Body of pancreas (tissue), 4 donors: ENCODE measurements at regions not wholly inside any gene's neighbourhood (a gene's known extent, or its start where the extent isn't known, plus 50 kb on each side); places are given as distances from the start of the nearest gene placed in this dataset. TPM values are rescaled to one million over a fixed set of nuclear protein-coding genes. Genes with fewer than 3 reads are reported as not detected.

ENCODE experiments used
- ATAC-seq: fragments of 150-250 bp; one replicate; pipeline ENCODE4 v1.9.1; 2016
- DNase-seq, 4 donors: peaks; one replicate each; pipeline ENCODE4 v3.0.0-alpha.2; 2019
- H3K27ac ChIP-seq, 4 donors: fragments of 200-600 bp; sonication (generic); 1 replicate in 3 of 4; 2 replicates in 1 of 4; pipeline versions ENCODE4 v1.5.1 to v1.6.1; 2016 to 2019; ENCODE audit warnings: mild to moderate bottlenecking in 1 of 4, mixed read lengths in 1 of 4, moderate library complexity in 1 of 4
- H3K27me3 ChIP-seq, 2 donors: fragments of 200-600 bp; sonication (generic); one replicate each; pipeline ENCODE4 v1.6.0; 2016; ENCODE audit warnings: mild to moderate bottlenecking in 1 of 2
- H3K36me3 ChIP-seq, 2 donors: fragments of 200-600 bp; sonication (generic); replicated peaks in 1 of 2; 2 replicates each; pipeline ENCODE4 v1.5.1; 2016; ENCODE audit warnings: low read depth in 2 of 2; ENCODE audit not compliant: insufficient read depth in 1 of 2
- H3K4me1 ChIP-seq: fragments of 200-600 bp; sonication (generic); one replicate; pipeline ENCODE4 v1.6.0; 2016
- H3K4me3 ChIP-seq, 2 donors: fragments of 200-600 bp; sonication (generic); 1 replicate in 1 of 2; 2 replicates in 1 of 2; pipeline ENCODE4 v1.5.1; 2016 to 2019
- H3K9me3 ChIP-seq, 3 donors: fragments of 200-600 bp; sonication (generic); 1 replicate in 2 of 3; 2 replicates in 1 of 3; pipeline ENCODE4 v1.5.1; 2016
- CTCF ChIP-seq, 7 experiments: fragments of 450-650 bp in 4 of 7; fragments of 200-600 bp in 3 of 7; sonication (generic) in 3 of 7; IDR thresholded peaks; one replicate each; pipeline ENCODE4 v1.5.1; 2016 to 2019; ENCODE audit warnings: antibody characterized with exemption in 7 of 7
- POLR2A ChIP-seq, 3 donors: fragments of 450-650 bp; IDR thresholded peaks; one replicate each; pipeline ENCODE4 v1.6.1; 2016; ENCODE audit warnings: antibody characterized with exemption in 3 of 3, mild to moderate bottlenecking in 2 of 3
- WGBS, 2 donors: methylation state at CpG; one replicate each; pipeline ENCODE4 v1.1.5; 2017; 5-methylcytosine and 5-hydroxymethylcytosine counted together
- intact Hi-C: fragments of 100-400 bp; cut with DNase I; formaldehyde crosslinking; loops from one replicate; pipeline ENCODE4 v1.15.1; 2023
- small RNA-seq: library from RNA; depleted of rRNA; stranded (forward); fragments of <200 nt; gene quantifications from one replicate; pipeline ENCODE3, GENCODE V24; 2016

GRCh38 chr5:120413686-120414085 is 50.4 kb upstream of the PRR16 start:
- no peaks in the 10 kb centered on the region for H3K27me3 ChIP-seq
- no peaks in the 10 kb centered on the region for H3K36me3 ChIP-seq
- H3K4me3 ChIP-seq, result no peak overlapping the region
- no peak overlapping the region for H3K27ac ChIP-seq
- TF ChIP-seq CTCF (IDR thresholded peaks at IDR 0.05) (no peak), POLR2A (IDR thresholded peaks at IDR 0.05) (no peak)
- H3K4me1 ChIP-seq, result no peaks in the 10 kb centered on the region
- ATAC-seq (no peak), DNase-seq (no peak)
- intact Hi-C loops, result no loop called here
- WGBS, 2 donors, result 61 to 72% methylated on average over 3 of the region's 3 CpGs
- H3K9me3 ChIP-seq, result peaks cover 0 to 4% (median 0%) of the 10 kb centered on the region in 3 donors

Small RNA genes lying in the stretch of these regions (small RNA-seq; reads per million reads assigned to genes)
- not detected for gene RNU6-718P
